ENCODE measurements at regions not wholly inside any gene's neighbourhood (a gene's known extent, or its start where the extent isn't known, plus 50 kb on each side); places are given as distances from the start of the nearest gene placed in this dataset.

- no peak for TF ChIP-seq EP300 (IDR thresholded peaks at IDR 0.05)
- no peak for TF ChIP-seq CTCF (IDR thresholded peaks at IDR 0.05)
- no peak for TF ChIP-seq POLR2A (IDR thresholded peaks at IDR 0.05)
- TF ChIP-seq POLR2AphosphoS5 (IDR thresholded peaks at IDR 0.05), result no peak
Measured at GRCh38 chr20:10853731-10854130, 179.9 kb upstream of the JAG1 start.
